Heart right ventricle (tissue), 16 donors: ENCODE measurements at regions not wholly inside any gene's neighbourhood (a gene's known extent, or its start where the extent isn't known, plus 50 kb on each side); places are given as distances from the start of the nearest gene placed in this dataset.

Source experiments
- ATAC-seq, 8 donors: fragments of 200-7000 bp; cut with Tn5 transposase; one replicate each; pipeline ENCODE4 v1.9.1; 2020; ENCODE audit warnings: mild to moderate bottlenecking in 8 of 8, moderate library complexity in 8 of 8, moderate number of reproducible peaks in 1 of 8
- DNase-seq, 2 donors: peaks; one replicate each; pipeline ENCODE4 v3.0.0-alpha.2; 2020
- H3K27ac ChIP-seq, 10 donors: fragments of 200-600 bp; sonication (generic) in 2 of 10; one replicate each; pipeline versions ENCODE4 v1.5.0 to v1.8.0; 2020 to 2022; ENCODE audit warnings: mild to moderate bottlenecking in 3 of 10
- H3K27me3 ChIP-seq, 7 donors: fragments of 200-600 bp; one replicate each; pipeline ENCODE4 v1.8.0; 2021 to 2022; ENCODE audit warnings: mild to moderate bottlenecking in 2 of 7
- H3K36me3 ChIP-seq, 9 donors: fragments of 200-600 bp; sonication (generic) in 1 of 9; one replicate each; pipeline versions ENCODE4 v1.5.0 to v1.8.0; 2020 to 2022; ENCODE audit warnings: mild to moderate bottlenecking in 2 of 9
- H3K4me1 ChIP-seq, 9 donors: fragments of 200-600 bp; sonication (generic) in 1 of 9; one replicate each; pipeline versions ENCODE4 v1.5.0 to v1.8.0; 2020 to 2022; ENCODE audit warnings: mild to moderate bottlenecking in 4 of 9
- H3K4me3 ChIP-seq, 10 donors: fragments of 200-600 bp; sonication (generic) in 2 of 10; one replicate each; pipeline versions ENCODE4 v1.5.0 to v1.8.0; 2020 to 2022; ENCODE audit warnings: mild to moderate bottlenecking in 7 of 10, moderate library complexity in 2 of 10
- H3K9me3 ChIP-seq, 11 donors: fragments of 200-600 bp in 10 of 11; sonication (generic) in 2 of 11; one replicate each; pipeline versions ENCODE4 v1.5.0 to v1.8.0; 2013 to 2022; ENCODE audit warnings: mild to moderate bottlenecking in 2 of 11, control low read depth in 1 of 11, moderate library complexity in 1 of 11
- CTCF ChIP-seq, 9 donors: fragments of 200-600 bp; sonication (generic) in 2 of 9; IDR thresholded peaks; one replicate each; pipeline versions ENCODE4 v1.5.0 to v1.8.0; 2021 to 2022; ENCODE audit warnings: antibody characterized with exemption in 9 of 9, mild to moderate bottlenecking in 5 of 9, moderate library complexity in 1 of 9
- WGBS, 2 donors: extraction: QIAGEN DNeasy Blood & Tissue Kit; methylation state at CpG; one replicate each; pipeline ENCODE4 v1.1.7; 2013; ENCODE audit warnings: inconsistent platforms in 1 of 2; 5-methylcytosine and 5-hydroxymethylcytosine counted together
- intact Hi-C, 10 donors: fragments of 100-400 bp; cut with DNase I; formaldehyde crosslinking; loops; one replicate each; pipeline versions ENCODE4 v1.11.1 to v1.14.2; 2022
- donor health status: Arrhythmogenic right ventricular cardiomyopathy.
- donor health status: ischemic (EF 13 %, LVEDD 7.1; RV severe dilation, severe dysfunction).
- donor health status: healthy with polysubstance abuse.
- donor health status: DM: no; HTN: yes; CAD: no.
- donor health status: DM: no; HTN: no; CAD: no.
- donor health status: ischemic (EF 25% LVEDD 6.9; RV normal size, moderate dysfunction).
- donor health status: ischemic (EF 25% LVEDD 5.7; RV mildly dilated, moderate dysfunction).
- donor health status: healthy.
- donor health status: DM: yes; HTN: yes; CAD: no.
- donor health status: Ischemic cardiomyopathy.
- donor health status: ischemic (EF 35%, LVEDD 5.7; RV mildly dilated, moderate dysfunction).
- donor health status: nonischemic (EF 11% LVEDD 7.7; RV severe dilation, severe dysfunction).
- donor health status: DM: yes; HTN: yes; CAD: no.
- donor health status: PGD.
- donor health status: ischemic (EF 29% LVEDD 5.4; RV normal size, mild dysfunction).
- donor health status: nonischemic (EF 23%, LVEDD 6.1; RV moderate dilation, normal function).

- TF ChIP-seq CTCF (IDR thresholded peaks at IDR 0.05): no peak
- Histone ChIP-seq H3K4me3 (no peak overlapping the region), H3K4me1 (peaks cover 0 to 8% (median 0%) of the 10 kb centered on the region in 9 donors), H3K36me3 (no peaks in the 10 kb centered on the region), H3K9me3 (no peaks in the 10 kb centered on the region), H3K27ac (no peak overlapping the region), H3K27me3 (no peaks in the 10 kb centered on the region)
- WGBS, 2 donors: 34 to 42% methylated on average over 5 of the region's 5 CpGs
- DNase-seq: no peak
- ATAC-seq: peak in 2 of 8 donors; percentile 45 to 52
- intact Hi-C loops: no loop called here
Measured at GRCh38 chr3:117278424-117279190, 569.0 kb downstream of the TUSC7 start.

- H3K27me3 ChIP-seq: no peaks in the 10 kb centered on the region
- 54 to 58% methylated on average over 3 of the region's 3 CpGs for WGBS, 2 donors
- intact Hi-C loops: no loop called here
- ATAC-seq: no peak
- H3K9me3 ChIP-seq: no peaks in the 10 kb centered on the region
- no peaks in the 10 kb centered on the region for H3K36me3 ChIP-seq
- H3K4me1 ChIP-seq: peaks cover 0 to 8% (median 0%) of the 10 kb centered on the region in 9 donors
- DNase-seq: no peak
- no peak overlapping the region for H3K27ac ChIP-seq
- H3K4me3 ChIP-seq: no peak overlapping the region
- TF ChIP-seq CTCF (IDR thresholded peaks at IDR 0.05): no peak
Measured at GRCh38 chr3:117281371-117281770, 571.8 kb downstream of the TUSC7 start.

- Histone ChIP-seq H3K4me1 (peaks cover 0 to 8% (median 0%) of the 10 kb centered on the region in 9 donors), H3K9me3 (no peaks in the 10 kb centered on the region), H3K27ac (no peak overlapping the region), H3K4me3 (no peak overlapping the region), H3K27me3 (no peaks in the 10 kb centered on the region), H3K36me3 (no peaks in the 10 kb centered on the region)
- intact Hi-C loops: no loop called here
- 71 to 77% methylated on average over 4 of the region's 4 CpGs for WGBS, 2 donors
- no peak for TF ChIP-seq CTCF (IDR thresholded peaks at IDR 0.05)
- no peak for DNase-seq
- no peak for ATAC-seq
Measured at GRCh38 chr3:117282566-117282965, 573.0 kb downstream of the TUSC7 start.

GRCh38 chr3:117285737-117286136, 576.2 kb downstream of the TUSC7 start:
- DNase-seq: no peak
- no peak for TF ChIP-seq CTCF (IDR thresholded peaks at IDR 0.05)
- Histone ChIP-seq H3K36me3 (no peaks in the 10 kb centered on the region), H3K4me1 (no peaks in the 10 kb centered on the region), H3K27ac (no peak overlapping the region), H3K27me3 (no peaks in the 10 kb centered on the region), H3K4me3 (no peak overlapping the region), H3K9me3 (no peaks in the 10 kb centered on the region)
- WGBS, 2 donors: 33 to 46% methylated on average over 4 of the region's 4 CpGs
- intact Hi-C loops: no loop called here
- no peak for ATAC-seq
